Thoracic aorta (tissue), 2 donors: ENCODE measurements at regions not wholly inside any gene's neighbourhood (a gene's known extent, or its start where the extent isn't known, plus 50 kb on each side); places are given as distances from the start of the nearest gene placed in this dataset.
"Not testable (repeated sequence)": the region's sequence is repeated elsewhere in the genome, so short reads cannot be mapped to it uniquely, and the experiment has no call there.

ENCODE experiments used
- ATAC-seq: fragments of 150-250 bp; one replicate; pipeline ENCODE4 v1.8.0; 2017; ENCODE audit warnings: low read depth; ENCODE audit not compliant: insufficient number of reproducible peaks, low FRiP score
- DNase-seq: peaks from one replicate; pipeline ENCODE4 v3.0.0-alpha.2; 2020; ENCODE audit warnings: low spot score
- H3K27ac ChIP-seq, 2 donors: fragments of 200-600 bp; sonication (generic); 1 replicate in 1 of 2; 2 replicates in 1 of 2; pipeline ENCODE4 v1.5.1; 2016; ENCODE audit warnings: mild to moderate bottlenecking in 2 of 2, moderate library complexity in 2 of 2
- H3K27me3 ChIP-seq: fragments of 200-600 bp; sonication (generic); replicated peaks from 2 replicates; pipeline ENCODE4 v1.6.0; 2016; ENCODE audit warnings: mild to moderate bottlenecking; ENCODE audit not compliant: insufficient read depth
- H3K36me3 ChIP-seq: fragments of 200-600 bp; sonication (generic); one replicate; pipeline ENCODE4 v1.5.1; 2016
- H3K4me1 ChIP-seq, 2 donors: fragments of 200-600 bp; sonication (generic); 1 replicate in 1 of 2; 2 replicates in 1 of 2; pipeline versions ENCODE4 v1.5.1 to v1.6.0; 2016; ENCODE audit warnings: low read depth in 2 of 2, mild to moderate bottlenecking in 1 of 2; ENCODE audit not compliant: control insufficient read depth in 1 of 2
- H3K4me3 ChIP-seq: fragments of 200-600 bp; sonication (generic); 2 replicates; pipeline ENCODE4 v1.5.1; 2016; ENCODE audit warnings: mild to moderate bottlenecking
- H3K9me3 ChIP-seq: fragments of 200-600 bp; sonication (generic); 2 replicates; pipeline ENCODE4 v1.5.1; 2016
- TF ChIP-seq, protein P1 (sequence below): fragments of 200-600 bp; sonication (generic); IDR thresholded peaks from one replicate; pipeline ENCODE4 v1.5.1; 2019; ENCODE audit warnings: antibody characterized with exemption

DNA sequence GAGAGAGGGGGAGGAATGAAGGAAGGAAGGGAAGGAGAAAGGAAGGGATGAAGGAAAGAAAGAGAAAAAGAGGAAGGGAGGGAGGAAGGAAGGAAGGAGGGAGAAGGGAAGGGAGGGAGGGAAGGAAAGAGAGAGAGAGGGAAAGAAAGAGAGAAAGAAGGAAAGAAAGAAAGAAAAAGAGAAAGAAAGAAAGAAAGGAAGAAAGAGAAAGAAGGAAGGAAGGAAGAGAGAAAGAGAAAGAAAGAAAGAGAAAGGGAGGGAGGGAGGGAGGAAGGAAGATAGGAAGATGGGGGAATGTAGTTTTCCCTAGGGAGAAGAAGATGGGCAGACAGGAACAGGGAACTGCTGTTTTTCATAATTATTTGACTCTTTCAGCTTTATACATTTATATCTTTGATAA lies 115.1 kb upstream of the CXADR start:
- H3K36me3 ChIP-seq: no peaks in the 10 kb centered on the region
- TF ChIP-seq, protein P1, sequence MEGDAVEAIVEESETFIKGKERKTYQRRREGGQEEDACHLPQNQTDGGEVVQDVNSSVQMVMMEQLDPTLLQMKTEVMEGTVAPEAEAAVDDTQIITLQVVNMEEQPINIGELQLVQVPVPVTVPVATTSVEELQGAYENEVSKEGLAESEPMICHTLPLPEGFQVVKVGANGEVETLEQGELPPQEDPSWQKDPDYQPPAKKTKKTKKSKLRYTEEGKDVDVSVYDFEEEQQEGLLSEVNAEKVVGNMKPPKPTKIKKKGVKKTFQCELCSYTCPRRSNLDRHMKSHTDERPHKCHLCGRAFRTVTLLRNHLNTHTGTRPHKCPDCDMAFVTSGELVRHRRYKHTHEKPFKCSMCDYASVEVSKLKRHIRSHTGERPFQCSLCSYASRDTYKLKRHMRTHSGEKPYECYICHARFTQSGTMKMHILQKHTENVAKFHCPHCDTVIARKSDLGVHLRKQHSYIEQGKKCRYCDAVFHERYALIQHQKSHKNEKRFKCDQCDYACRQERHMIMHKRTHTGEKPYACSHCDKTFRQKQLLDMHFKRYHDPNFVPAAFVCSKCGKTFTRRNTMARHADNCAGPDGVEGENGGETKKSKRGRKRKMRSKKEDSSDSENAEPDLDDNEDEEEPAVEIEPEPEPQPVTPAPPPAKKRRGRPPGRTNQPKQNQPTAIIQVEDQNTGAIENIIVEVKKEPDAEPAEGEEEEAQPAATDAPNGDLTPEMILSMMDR: no peak
- no peak overlapping the region for H3K27ac ChIP-seq
- DNase-seq: no peak
- no peaks in the 10 kb centered on the region for H3K9me3 ChIP-seq
- no peaks in the 10 kb centered on the region for H3K27me3 ChIP-seq
- H3K4me1 ChIP-seq: no peaks in the 10 kb centered on the region
- no peak overlapping the region for H3K4me3 ChIP-seq
- ATAC-seq: no peak

DNA sequence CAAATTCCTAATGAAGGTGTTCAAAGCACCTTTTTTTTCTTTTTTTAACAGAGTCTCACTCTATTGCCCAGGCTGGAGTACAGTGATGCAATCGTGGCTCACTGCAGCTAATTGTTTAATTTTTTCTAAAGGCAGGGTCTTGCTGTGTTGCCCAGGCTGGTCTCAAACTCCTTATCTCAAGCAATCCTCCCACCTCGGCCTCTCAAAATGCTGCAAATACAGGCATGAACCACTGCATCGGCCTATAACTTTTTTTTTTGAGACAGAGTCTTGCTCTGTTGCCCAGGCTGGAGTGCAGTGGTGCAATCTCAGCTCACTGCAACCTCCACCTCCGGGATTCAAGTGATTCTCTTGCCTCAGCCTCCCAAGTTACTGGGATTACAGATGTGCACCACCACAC lies 113.9 kb upstream of the CXADR start:
- ATAC-seq, DNase-seq, H3K4me3 ChIP-seq, H3K27me3 ChIP-seq, H3K9me3 ChIP-seq, H3K36me3 ChIP-seq, H3K4me1 ChIP-seq, H3K27ac ChIP-seq: not testable (repeated sequence)

DNA sequence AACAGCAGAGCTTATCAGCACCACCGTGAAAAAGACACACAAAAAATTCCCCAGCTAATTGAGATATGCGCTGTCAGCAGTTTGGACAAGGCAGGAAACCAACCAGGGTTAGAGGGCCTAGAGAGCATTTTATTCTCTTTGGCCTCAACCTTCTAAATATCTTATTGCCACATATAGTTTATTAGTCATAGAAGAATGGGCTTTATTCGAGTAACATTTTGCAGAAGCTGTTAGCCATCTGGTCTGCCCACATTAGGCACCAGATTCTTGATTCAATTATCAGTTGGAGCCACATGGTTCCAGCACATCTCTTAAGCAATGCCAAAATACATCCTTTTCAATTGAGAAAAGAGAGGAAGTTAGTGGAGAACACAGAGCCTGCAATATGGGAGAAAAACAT lies 109.9 kb upstream of the CXADR start:
- Histone ChIP-seq H3K27me3 (no peaks in the 10 kb centered on the region), H3K4me3 (no peak overlapping the region), H3K4me1 (no peaks in the 10 kb centered on the region), H3K9me3 (no peaks in the 10 kb centered on the region), H3K36me3 (no peaks in the 10 kb centered on the region), H3K27ac (no peak overlapping the region)
- TF ChIP-seq, protein P1: no peak
- ATAC-seq (no peak), DNase-seq (no peak)

DNA sequence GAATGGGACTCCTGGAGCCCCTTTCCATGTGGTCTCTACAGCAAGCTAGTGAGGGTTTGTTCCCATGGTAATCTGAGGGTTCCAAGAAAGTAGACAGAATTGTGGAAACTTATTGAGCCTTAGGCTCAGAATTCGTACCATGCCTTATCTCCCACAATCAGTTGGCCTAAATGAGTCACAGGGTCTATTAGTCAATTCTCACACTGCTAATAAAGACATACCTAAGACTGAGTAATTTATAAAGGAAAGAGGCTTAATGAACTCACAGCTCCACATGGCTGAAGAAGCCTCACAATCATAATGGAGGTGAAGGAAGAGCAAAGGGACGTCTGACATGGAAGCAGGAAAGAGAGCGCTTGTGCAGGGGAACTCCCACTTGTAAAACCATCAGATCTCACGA lies 106.6 kb upstream of the CXADR start:
- ATAC-seq (no peak), DNase-seq (no peak)
- H3K4me1 ChIP-seq: no peaks in the 10 kb centered on the region
- TF ChIP-seq, protein P1: no peak
- H3K36me3 ChIP-seq: no peaks in the 10 kb centered on the region
- H3K27ac ChIP-seq: no peak overlapping the region
- no peaks in the 10 kb centered on the region for H3K9me3 ChIP-seq
- no peak overlapping the region for H3K4me3 ChIP-seq
- no peaks in the 10 kb centered on the region for H3K27me3 ChIP-seq

DNA sequence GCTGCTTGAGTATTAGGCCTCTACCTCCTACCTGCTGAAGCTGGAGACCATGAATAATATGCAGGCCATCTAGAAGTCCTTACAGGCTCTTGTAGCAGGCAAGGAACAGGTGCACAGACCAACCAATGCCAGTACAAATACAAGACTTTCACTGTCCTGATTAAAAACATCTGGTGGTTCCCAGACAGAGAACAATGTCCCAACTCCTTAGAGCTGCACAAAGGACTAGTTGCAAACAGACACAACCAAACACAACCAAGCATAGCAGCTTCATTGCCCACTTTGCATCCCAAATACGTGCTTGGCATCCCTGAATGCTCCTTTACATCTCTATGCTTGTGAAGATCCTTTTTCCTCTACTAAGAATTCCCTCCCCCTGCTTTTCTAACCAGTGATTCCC lies 98.1 kb upstream of the CXADR start:
- no peak overlapping the region for H3K27ac ChIP-seq
- ATAC-seq: no peak

DNA sequence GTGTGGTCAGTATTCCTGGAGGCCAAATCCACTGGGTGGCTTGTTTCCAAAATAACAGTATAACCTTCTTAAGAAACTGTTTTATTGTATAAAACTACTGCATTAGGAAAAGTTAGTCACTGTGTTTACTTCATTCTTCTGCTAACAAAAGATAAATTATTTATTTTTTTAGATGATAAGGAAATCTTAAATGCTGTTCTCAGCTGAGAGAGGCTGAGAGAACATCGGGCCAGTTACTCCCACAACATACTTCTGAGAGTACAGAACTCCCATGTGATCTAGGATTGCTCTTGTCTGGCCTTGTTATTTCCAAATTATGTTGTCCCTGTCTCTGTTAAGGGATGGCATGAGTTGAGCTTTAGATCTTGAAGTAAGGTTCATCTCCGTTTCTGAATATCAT lies 96.7 kb upstream of the CXADR start:
- ATAC-seq (no peak), DNase-seq (no peak)
- H3K36me3 ChIP-seq: no peaks in the 10 kb centered on the region
- TF ChIP-seq, protein P1: no peak
- H3K27ac ChIP-seq: no peak overlapping the region
- no peaks in the 10 kb centered on the region for H3K9me3 ChIP-seq
- H3K4me1 ChIP-seq: no peaks in the 10 kb centered on the region
- no peaks in the 10 kb centered on the region for H3K27me3 ChIP-seq
- no peak overlapping the region for H3K4me3 ChIP-seq

More for the DNA sequence above, 98.1 kb upstream of the CXADR start:
- DNase-seq: no peak
- H3K27me3 ChIP-seq: no peaks in the 10 kb centered on the region
- no peaks in the 10 kb centered on the region for H3K4me1 ChIP-seq
- TF ChIP-seq, protein P1: no peak
- no peaks in the 10 kb centered on the region for H3K9me3 ChIP-seq
- no peaks in the 10 kb centered on the region for H3K36me3 ChIP-seq
- no peak overlapping the region for H3K4me3 ChIP-seq
